GM12872 (cell line): ENCODE measurements at regions not wholly inside any gene's neighbourhood (a gene's known extent, or its start where the extent isn't known, plus 50 kb on each side); places are given as distances from the start of the nearest gene placed in this dataset.

Experiments
- CTCF ChIP-seq: IDR thresholded peaks from 3 replicates; pipeline ENCODE4 v1.5.1; 2011; ENCODE audit warnings: low read depth, mild to moderate bottlenecking, low read length, moderate library complexity; ENCODE audit not compliant: insufficient read depth

GRCh38 chr7:46957195-46957594, 624.7 kb downstream of the TNS3 start:
- TF ChIP-seq CTCF, result no peak

GRCh38 chr7:46955531-46955930, 626.4 kb downstream of the TNS3 start:
- TF ChIP-seq CTCF, result no peak

GRCh38 chr7:46954181-46954580, 627.7 kb downstream of the TNS3 start:
- no peak for TF ChIP-seq CTCF

GRCh38 chr7:46953008-46953407, 628.9 kb downstream of the TNS3 start:
- no peak for TF ChIP-seq CTCF

GRCh38 chr7:46949270-46949931, 632.5 kb downstream of the TNS3 start:
- TF ChIP-seq CTCF, result no peak

GRCh38 chr7:46948716-46949115, 633.2 kb downstream of the TNS3 start:
- TF ChIP-seq CTCF, result no peak

- no peak for TF ChIP-seq CTCF
Observed at GRCh38 chr7:46945328-46945727, 636.6 kb downstream of the TNS3 start.

GRCh38 chr7:46943996-46944395, 637.9 kb downstream of the TNS3 start:
- no peak for TF ChIP-seq CTCF
